NB4 (cell line): ENCODE measurements at regions not wholly inside any gene's neighbourhood (a gene's known extent, or its start where the extent isn't known, plus 50 kb on each side); places are given as distances from the start of the nearest gene placed in this dataset.

Experiments used
- POLR2A ChIP-seq: IDR thresholded peaks from 2 replicates; pipeline ENCODE4 v1.6.1; 2011; ENCODE audit warnings: mild to moderate bottlenecking; ENCODE audit not compliant: insufficient read length; ENCODE audit errors: extremely low read depth
- TF ChIP-seq, protein P1 (sequence below): IDR thresholded peaks from one replicate; pipeline ENCODE4 v1.5.1; 2012; ENCODE audit warnings: low read depth, low read length
- TF ChIP-seq, protein P2 (sequence below): IDR thresholded peaks from 2 replicates; pipeline ENCODE4 v1.6.1; 2011; ENCODE audit warnings: low read depth, low read length

DNA sequence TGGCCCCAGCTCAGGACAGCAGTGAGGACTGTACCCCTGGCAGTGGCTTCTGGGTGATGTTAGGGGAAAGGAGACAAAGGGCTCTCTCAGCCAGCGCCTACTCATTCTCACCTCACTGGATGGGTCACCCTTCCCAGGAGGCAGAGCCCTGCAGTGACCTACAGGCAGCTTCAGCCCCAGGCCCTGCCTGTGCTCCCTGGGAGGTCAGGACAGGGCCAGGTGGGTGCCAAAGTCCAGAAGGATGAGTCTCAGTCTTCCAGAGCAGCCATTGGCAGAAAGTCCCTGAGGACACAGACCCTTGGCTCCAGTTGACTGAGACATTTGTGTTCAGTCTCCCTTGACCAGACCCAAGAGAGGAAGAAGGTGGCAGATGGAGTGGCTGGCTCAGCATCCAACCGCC, 75.1 kb downstream of the TEX51 start:
- TF ChIP-seq, protein P1, sequence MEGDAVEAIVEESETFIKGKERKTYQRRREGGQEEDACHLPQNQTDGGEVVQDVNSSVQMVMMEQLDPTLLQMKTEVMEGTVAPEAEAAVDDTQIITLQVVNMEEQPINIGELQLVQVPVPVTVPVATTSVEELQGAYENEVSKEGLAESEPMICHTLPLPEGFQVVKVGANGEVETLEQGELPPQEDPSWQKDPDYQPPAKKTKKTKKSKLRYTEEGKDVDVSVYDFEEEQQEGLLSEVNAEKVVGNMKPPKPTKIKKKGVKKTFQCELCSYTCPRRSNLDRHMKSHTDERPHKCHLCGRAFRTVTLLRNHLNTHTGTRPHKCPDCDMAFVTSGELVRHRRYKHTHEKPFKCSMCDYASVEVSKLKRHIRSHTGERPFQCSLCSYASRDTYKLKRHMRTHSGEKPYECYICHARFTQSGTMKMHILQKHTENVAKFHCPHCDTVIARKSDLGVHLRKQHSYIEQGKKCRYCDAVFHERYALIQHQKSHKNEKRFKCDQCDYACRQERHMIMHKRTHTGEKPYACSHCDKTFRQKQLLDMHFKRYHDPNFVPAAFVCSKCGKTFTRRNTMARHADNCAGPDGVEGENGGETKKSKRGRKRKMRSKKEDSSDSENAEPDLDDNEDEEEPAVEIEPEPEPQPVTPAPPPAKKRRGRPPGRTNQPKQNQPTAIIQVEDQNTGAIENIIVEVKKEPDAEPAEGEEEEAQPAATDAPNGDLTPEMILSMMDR: no peak
- no peak for TF ChIP-seq POLR2A
- TF ChIP-seq, protein P2, sequence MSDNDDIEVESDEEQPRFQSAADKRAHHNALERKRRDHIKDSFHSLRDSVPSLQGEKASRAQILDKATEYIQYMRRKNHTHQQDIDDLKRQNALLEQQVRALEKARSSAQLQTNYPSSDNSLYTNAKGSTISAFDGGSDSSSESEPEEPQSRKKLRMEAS: no peak
